ENCODE measurements at regions not wholly inside any gene's neighbourhood (a gene's known extent, or its start where the extent isn't known, plus 50 kb on each side); places are given as distances from the start of the nearest gene placed in this dataset.
"Not testable (repeated sequence)": the region's sequence is repeated elsewhere in the genome, so short reads cannot be mapped to it uniquely, and the experiment has no call there.

DNA sequence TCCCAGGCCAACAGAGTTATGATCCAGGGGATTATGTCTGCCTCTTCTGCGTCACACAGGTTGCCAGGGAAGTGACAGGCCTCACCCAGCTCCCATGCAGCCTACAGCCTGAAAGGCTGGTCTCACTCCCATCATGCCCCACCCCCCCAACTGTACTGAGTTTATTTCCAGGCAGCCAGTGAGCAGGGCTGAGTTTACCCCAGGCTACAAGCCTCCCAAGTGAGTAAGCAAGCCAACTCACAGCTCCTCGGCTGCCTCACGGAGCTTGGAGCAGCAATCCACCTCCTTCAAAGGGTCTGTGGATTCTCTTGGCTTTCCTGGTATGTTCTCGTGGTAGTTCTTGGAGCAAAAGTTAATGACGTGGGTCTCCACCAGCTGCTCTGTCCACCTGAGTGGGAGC, 1147.6 kb upstream of the ADGRL4 start:
- TF ChIP-seq, protein P1, sequence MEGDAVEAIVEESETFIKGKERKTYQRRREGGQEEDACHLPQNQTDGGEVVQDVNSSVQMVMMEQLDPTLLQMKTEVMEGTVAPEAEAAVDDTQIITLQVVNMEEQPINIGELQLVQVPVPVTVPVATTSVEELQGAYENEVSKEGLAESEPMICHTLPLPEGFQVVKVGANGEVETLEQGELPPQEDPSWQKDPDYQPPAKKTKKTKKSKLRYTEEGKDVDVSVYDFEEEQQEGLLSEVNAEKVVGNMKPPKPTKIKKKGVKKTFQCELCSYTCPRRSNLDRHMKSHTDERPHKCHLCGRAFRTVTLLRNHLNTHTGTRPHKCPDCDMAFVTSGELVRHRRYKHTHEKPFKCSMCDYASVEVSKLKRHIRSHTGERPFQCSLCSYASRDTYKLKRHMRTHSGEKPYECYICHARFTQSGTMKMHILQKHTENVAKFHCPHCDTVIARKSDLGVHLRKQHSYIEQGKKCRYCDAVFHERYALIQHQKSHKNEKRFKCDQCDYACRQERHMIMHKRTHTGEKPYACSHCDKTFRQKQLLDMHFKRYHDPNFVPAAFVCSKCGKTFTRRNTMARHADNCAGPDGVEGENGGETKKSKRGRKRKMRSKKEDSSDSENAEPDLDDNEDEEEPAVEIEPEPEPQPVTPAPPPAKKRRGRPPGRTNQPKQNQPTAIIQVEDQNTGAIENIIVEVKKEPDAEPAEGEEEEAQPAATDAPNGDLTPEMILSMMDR (conservative IDR thresholded peaks at IDR 0.05): no peak
- H3K27ac ChIP-seq: no peak overlapping the region

DNA sequence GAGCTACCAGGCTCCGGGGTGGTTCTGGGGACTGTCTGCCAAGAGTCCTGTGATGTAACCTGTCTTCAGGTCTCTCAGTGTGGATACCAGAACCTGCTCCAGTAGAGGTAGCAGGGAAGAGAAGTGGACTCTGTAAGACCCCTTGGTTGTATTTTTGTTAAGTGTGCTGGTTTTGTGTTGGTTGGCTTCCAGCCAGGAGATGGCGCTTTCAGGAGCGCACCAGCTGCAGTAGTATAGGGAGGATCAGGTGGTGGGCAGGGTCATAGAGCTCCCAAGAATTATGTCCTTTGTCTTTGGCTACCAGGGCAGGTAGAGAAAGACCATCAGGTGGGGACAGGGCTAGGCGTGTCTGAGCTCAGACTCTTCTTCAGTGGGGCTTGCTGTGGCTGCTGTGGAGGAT, 1147.2 kb upstream of the ADGRL4 start:
- TF ChIP-seq, protein P1 (conservative IDR thresholded peaks at IDR 0.05): no peak
- H3K27ac ChIP-seq: no peak overlapping the region

DNA sequence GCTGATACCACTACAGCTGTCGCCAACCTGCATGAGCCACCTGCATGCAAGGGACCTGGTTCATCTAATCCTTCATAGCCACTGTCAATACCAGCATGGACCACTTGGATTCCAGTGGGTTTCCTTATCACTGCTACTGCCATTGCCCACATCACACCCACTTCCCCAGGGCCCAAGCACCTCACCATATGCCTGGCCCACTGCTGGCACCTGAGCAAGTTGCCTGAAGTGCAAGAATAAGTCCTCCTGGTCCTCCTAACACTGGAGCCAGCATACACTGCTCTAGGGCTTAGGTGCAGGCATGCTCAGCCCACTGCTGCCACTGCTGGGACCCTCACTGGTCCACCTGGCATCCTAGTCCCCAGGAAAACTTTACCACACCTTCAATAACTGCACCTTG, 1136.8 kb upstream of the ADGRL4 start:
- H3K27ac ChIP-seq: no peak overlapping the region
- TF ChIP-seq, protein P1 (conservative IDR thresholded peaks at IDR 0.05): no peak

DNA sequence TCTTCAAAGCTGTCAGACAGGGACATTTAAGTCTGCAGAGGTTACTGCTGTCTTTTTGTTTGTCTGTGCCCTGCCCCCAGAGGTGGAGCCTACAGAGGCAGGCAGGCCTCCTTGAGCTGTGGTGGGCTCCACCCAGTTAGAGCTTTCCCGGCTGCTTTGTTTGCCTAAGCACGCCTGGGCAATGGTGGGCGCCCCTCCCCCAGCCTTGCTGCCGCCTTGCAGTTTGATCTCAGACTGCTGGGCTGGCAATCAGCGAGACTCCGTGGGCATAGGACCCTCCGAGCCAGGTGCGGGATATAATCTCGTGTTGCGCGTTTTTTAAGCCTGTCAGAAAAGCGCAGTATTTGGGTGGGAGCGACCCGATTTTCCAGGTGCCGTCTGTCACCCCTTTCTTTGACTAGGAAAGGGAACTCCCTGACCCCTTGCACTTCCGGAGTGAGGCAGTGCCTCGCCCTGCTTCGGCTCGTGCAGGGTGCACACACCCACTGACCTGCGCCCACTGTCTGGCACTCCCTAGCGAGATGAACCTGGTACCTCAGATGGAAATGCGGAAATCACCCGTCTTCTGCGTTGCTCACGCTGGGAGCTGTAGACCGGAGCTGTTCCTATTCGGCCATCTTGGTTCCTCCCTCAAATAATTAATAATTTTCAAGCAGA, 1131.5 kb upstream of the ADGRL4 start:
- H3K27ac ChIP-seq: not testable (repeated sequence)

DNA sequence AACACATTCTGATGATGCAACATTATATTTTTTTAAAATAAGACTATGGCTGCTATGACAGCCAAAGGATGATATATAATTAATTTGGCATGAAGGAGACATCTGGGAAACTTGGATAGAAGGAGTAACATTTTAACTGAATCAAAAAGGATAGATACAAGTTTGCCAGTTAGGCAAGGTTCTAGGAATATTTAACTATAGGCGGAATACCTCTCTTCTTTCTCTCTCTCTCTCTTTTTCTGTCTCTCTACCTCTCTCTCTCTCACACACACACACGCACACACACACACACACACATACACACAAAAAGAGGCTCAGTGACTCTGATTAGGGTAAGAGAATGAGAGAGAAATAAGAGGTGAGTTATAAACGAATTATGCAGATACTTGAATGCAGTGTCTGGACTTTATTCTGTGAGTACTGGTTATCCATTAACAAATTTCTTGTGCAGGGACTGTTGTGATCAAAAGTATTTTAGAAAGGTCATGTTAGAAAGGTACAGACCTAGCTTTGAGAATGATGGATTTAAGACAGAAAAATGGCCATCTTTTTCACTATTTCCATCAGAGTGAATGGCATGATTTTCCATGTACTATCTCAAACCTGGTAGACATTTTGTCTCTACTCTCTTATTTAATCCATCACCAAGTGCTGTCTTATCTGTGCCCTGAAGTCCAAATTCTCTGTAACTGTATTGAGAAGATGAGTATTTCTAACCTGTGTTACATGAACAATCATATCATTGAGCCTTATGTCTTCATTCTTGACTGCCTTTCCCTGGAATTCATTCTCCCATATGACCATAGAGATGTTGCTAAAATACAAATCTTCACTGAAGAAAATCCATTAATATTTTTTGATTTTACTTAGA, 1106.9 kb upstream of the ADGRL4 start:
- TF ChIP-seq, protein P1 (conservative IDR thresholded peaks at IDR 0.05): no peak

DNA sequence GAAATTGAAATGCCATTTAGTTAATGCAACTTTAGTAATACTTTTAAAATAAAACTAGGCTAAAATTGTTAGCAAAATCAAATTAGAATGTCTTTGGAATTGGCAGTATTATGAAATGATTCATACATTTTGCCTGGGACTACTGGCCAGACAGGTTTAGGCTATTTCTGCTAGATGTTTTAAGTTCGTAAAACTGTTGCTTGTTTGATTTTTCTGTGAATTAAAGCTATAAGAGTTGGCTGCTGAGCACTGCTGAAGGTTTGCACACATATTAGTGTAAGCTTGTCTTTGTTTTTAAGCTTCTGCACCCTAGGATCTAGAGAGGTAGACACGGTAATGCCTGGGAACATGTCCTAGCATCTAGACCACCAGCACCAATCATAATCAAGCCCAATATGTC, 1094.6 kb upstream of the ADGRL4 start:
- TF ChIP-seq, protein P1 (conservative IDR thresholded peaks at IDR 0.05): no peak
- H3K27ac ChIP-seq: no peak overlapping the region

More for the DNA sequence above, 1106.9 kb upstream of the ADGRL4 start:
- H3K27ac ChIP-seq: no peak overlapping the region

DNA sequence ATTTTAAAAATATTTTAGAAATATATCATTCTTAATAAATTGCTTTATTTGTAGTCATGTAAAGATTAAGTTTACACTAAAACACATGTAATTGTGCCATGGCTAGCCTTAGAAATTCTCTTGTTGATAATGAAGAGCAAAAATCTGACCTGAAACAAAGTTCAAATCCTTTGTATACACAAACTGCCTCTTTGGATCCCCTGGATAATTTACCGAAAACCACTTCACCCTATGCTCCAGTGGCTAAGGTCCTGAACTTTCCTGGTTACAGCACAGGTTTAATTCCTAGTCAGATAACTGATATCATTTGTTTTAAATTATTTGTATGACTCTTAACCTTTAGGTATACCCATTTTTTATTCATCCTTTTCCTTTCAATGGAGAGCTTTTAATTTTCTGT, 1093.2 kb upstream of the ADGRL4 start:
- TF ChIP-seq, protein P1 (conservative IDR thresholded peaks at IDR 0.05): no peak

DNA sequence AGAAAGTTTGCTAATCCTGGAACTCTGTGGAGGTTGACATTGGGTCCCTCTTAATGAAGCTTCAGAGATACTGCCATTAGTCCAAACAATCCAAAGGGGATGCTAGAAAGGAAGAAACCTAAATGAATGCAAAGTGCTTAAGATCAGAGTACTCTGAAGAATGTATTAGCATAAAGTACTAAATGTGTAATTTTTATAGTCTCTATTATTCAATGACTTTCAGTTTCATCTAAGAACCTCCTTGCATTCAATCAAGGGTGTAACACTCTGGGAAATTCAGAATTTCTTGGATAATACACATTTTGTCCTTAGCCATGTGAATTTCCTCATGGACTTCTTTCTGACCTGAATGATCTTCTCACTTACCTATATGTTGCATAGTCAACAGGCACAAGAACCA, 1078.5 kb upstream of the ADGRL4 start:
- no peak overlapping the region for H3K27ac ChIP-seq
- TF ChIP-seq, protein P1 (conservative IDR thresholded peaks at IDR 0.05): no peak

More for the DNA sequence above, 1093.2 kb upstream of the ADGRL4 start:
- no peak overlapping the region for H3K27ac ChIP-seq
